Endothelial cell of umbilical vein (primary cell): ENCODE measurements at regions not wholly inside any gene's neighbourhood (a gene's known extent, or its start where the extent isn't known, plus 50 kb on each side); places are given as distances from the start of the nearest gene placed in this dataset.

Experiments
- BruUV-seq: library from RNA; stranded (reverse); fragments of 400-500 nt; replicated peaks from 2 replicates; lab custom pipeline; 2021; lab: Mats Ljungman, UMichigan
- CTCF ChIA-PET: fragments of 300-600, 350-600 bp; sonication (Branson Sonifier 250); formaldehyde crosslinking; loops from one replicate; lab custom pipeline; 2021; ENCODE audit warnings: antibody characterized with exemption, inconsistent platforms; lab: Charles Lee
- POLR2A ChIA-PET: fragments of 300-600, 350-600 bp; sonication (Branson Sonifier 250); formaldehyde crosslinking; loops from one replicate; lab custom pipeline; 2021; ENCODE audit warnings: antibody characterized with exemption, inconsistent platforms; lab: Charles Lee
- DNase-seq: peaks from one replicate; pipeline ENCODE4 v3.0.0-alpha.2; 2011; ENCODE audit warnings: low read depth, low spot score
- FAIRE-seq: peaks from 2 replicates; lab custom pipeline; 2011; peaks lifted over from hg19 to GRCh38; lab: Jason Lieb, UNC
- H2AFZ ChIP-seq: 2 replicates; pipeline ENCODE4 v1.6.0; 2012; ENCODE audit warnings: low read depth, low read length, control low read depth, inconsistent platforms
- H3K27ac ChIP-seq: 2 replicates; pipeline ENCODE4 v1.5.1; 2011; ENCODE audit warnings: low read depth, mild to moderate bottlenecking, control low read depth, low read length, moderate library complexity; ENCODE audit not compliant: insufficient read depth
- H3K27me3 ChIP-seq, 2 experiments: 2 replicates each; pipeline versions ENCODE4 v1.6.0 to v1.6.1; 2011; ENCODE audit warnings: low read length in 2 of 2, mixed read lengths in 1 of 2; ENCODE audit not compliant: control insufficient read depth in 2 of 2, insufficient read depth in 2 of 2
- H3K36me3 ChIP-seq, 2 experiments: 2 replicates in 1 of 2; 3 replicates in 1 of 2; pipeline ENCODE4 v1.5.1; 2011; ENCODE audit warnings: low read length in 2 of 2, mild to moderate bottlenecking in 1 of 2, moderate library complexity in 1 of 2; ENCODE audit not compliant: control insufficient read depth in 2 of 2, insufficient read depth in 2 of 2; ENCODE audit errors: extremely low read depth in 1 of 2
- H3K4me1 ChIP-seq: 3 replicates; pipeline ENCODE4 v1.5.1; 2011; ENCODE audit warnings: mild to moderate bottlenecking, low read length; ENCODE audit not compliant: control insufficient read depth, insufficient read depth; ENCODE audit errors: extremely low read depth
- H3K4me2 ChIP-seq: 2 replicates; pipeline ENCODE4 v1.6.1; 2011; ENCODE audit warnings: low read length, control low read depth, mixed read lengths; ENCODE audit not compliant: insufficient read depth
- H3K4me3 ChIP-seq, 3 experiments: fragments of 200-600 bp in 1 of 3; sonication (generic), shearing (Covaris generic) in 1 of 3; replicated peaks in 1 of 3; 2 replicates each; pipeline ENCODE4 v1.5.1; 2011 to 2016; ENCODE audit warnings: control low read depth in 3 of 3, low read length in 3 of 3, mild to moderate bottlenecking in 2 of 3, inconsistent platforms in 1 of 3, low read depth in 1 of 3, moderate library complexity in 1 of 3; ENCODE audit not compliant: insufficient read depth in 1 of 3
- H3K79me2 ChIP-seq: 2 replicates; pipeline ENCODE4 v1.6.0; 2012; ENCODE audit warnings: low read length, inconsistent platforms; ENCODE audit not compliant: control insufficient read depth, insufficient read depth
- H3K9ac ChIP-seq: replicated peaks from 2 replicates; pipeline ENCODE3; 2011; ENCODE audit warnings: low read length, control low read depth; ENCODE audit not compliant: insufficient read depth; ENCODE audit errors: extremely low read depth
- H3K9me1 ChIP-seq: replicated peaks from 3 replicates; pipeline ENCODE4 v1.6.0; 2011; ENCODE audit warnings: mild to moderate bottlenecking, low read length; ENCODE audit not compliant: control insufficient read depth, insufficient read depth; ENCODE audit errors: extremely low read depth
- H3K9me3 ChIP-seq: replicated peaks from 2 replicates; pipeline ENCODE4 v1.5.1; 2012; ENCODE audit warnings: low read length, inconsistent platforms; ENCODE audit not compliant: control insufficient read depth, insufficient read depth
- H4K20me1 ChIP-seq: replicated peaks from 2 replicates; pipeline ENCODE3; 2011; ENCODE audit warnings: mild to moderate bottlenecking, low read length; ENCODE audit not compliant: control insufficient read depth, insufficient read depth; ENCODE audit errors: extremely low read depth
- CTCF ChIP-seq, 2 donors: IDR thresholded peaks; 1 replicate in 1 of 2; 2 replicates in 1 of 2; pipeline ENCODE4 v1.5.1; 2011; ENCODE audit warnings: low read length in 2 of 2, mild to moderate bottlenecking in 2 of 2, moderate library complexity in 2 of 2, control low read depth in 1 of 2, inconsistent platforms in 1 of 2, low read depth in 1 of 2; ENCODE audit not compliant: insufficient read depth in 1 of 2; ENCODE audit errors: extremely low read depth in 1 of 2
- EZH2 ChIP-seq: IDR thresholded peaks from 2 replicates; pipeline ENCODE4 v1.6.1; 2012; ENCODE audit warnings: borderline replicate concordance, low read depth, mild to moderate bottlenecking, moderate library complexity, low read length, inconsistent platforms; ENCODE audit not compliant: severe bottlenecking
- FOS ChIP-seq: IDR thresholded peaks from 2 replicates; pipeline ENCODE4 v1.6.1; 2011; ENCODE audit warnings: mild to moderate bottlenecking, low read length, moderate library complexity, borderline replicate concordance; ENCODE audit not compliant: insufficient read depth
- GATA2 ChIP-seq: IDR thresholded peaks from 2 replicates; pipeline ENCODE4 v1.7.0; 2011; ENCODE audit warnings: low read depth, mild to moderate bottlenecking, moderate library complexity, mixed read lengths, low read length; ENCODE audit not compliant: insufficient read length, insufficient read depth
- JUN ChIP-seq: IDR thresholded peaks from 2 replicates; pipeline ENCODE4 v1.6.1; 2011; ENCODE audit warnings: borderline replicate concordance, low read depth; ENCODE audit not compliant: insufficient read length, insufficient read depth
- MAX ChIP-seq: IDR thresholded peaks from 2 replicates; pipeline ENCODE4 v1.6.1; 2011; ENCODE audit not compliant: insufficient read depth, insufficient read length
- MYC ChIP-seq: IDR thresholded peaks from one replicate; pipeline ENCODE4 v1.6.1; 2011; ENCODE audit warnings: mild to moderate bottlenecking, low read depth, low read length
- POLR2A ChIP-seq: IDR thresholded peaks from 2 replicates; pipeline ENCODE4 v1.6.1; 2012; ENCODE audit warnings: low read depth, mild to moderate bottlenecking, control low read depth, low read length
- POLR2AphosphoS5 ChIP-seq: IDR thresholded peaks from 2 replicates; pipeline ENCODE4 v1.6.1; 2012; ENCODE audit warnings: low read depth, mild to moderate bottlenecking, control low read depth, low read length, moderate library complexity; ENCODE audit not compliant: insufficient read depth
- dilution Hi-C: fragments of 300-500 bp; cut with MboI; formaldehyde crosslinking; loops from one replicate; pipeline ENCODE4 v1.15.0; 2019; ENCODE audit warnings: low sequenced_read_pairs; ENCODE audit not compliant: extremely low pct_ligation_motif_present
- intact Hi-C: fragments of 100-400 bp; cut with micrococcal nuclease; formaldehyde crosslinking; loops from one replicate; pipeline ENCODE4 v1.10.0; 2022

- Histone ChIP-seq H4K20me1 (no peaks in the 10 kb centered on the region), H3K4me3 (no peak overlapping the region), H3K27me3 (no peaks in the 10 kb centered on the region), H3K27ac (no peak overlapping the region), H3K79me2 (no peaks in the 10 kb centered on the region), H3K9me1 (no peaks in the 10 kb centered on the region), H3K9me3 (peaks cover 3% of the 10 kb centered on the region), H3K4me2 (no peak overlapping the region), H3K36me3 (no peaks in the 10 kb centered on the region), H2AFZ (no peak overlapping the region), H3K4me1 (no peaks in the 10 kb centered on the region), H3K9ac (no peak overlapping the region)
- no peak for DNase-seq
- TF ChIP-seq MAX = no peak
- ChIA-PET CTCF (no interaction called here), POLR2A (no interaction called here)
- no peak for FAIRE-seq
- BruUV-seq = no TSS peak
- dilution Hi-C loops (no loop called here), intact Hi-C loops (no loop called here)
Measured at GRCh38 chr19:30162718-30163117, 209.5 kb upstream of the ZNF536 start.

- dilution Hi-C loops = no loop called here
- Histone ChIP-seq H3K36me3 (no peaks in the 10 kb centered on the region), H3K4me1 (no peaks in the 10 kb centered on the region), H4K20me1 (no peaks in the 10 kb centered on the region), H3K9me3 (peaks cover 3% of the 10 kb centered on the region), H2AFZ (no peak overlapping the region), H3K4me3 (no peak overlapping the region), H3K79me2 (no peaks in the 10 kb centered on the region), H3K9me1 (no peaks in the 10 kb centered on the region), H3K4me2 (no peak overlapping the region), H3K27me3 (no peaks in the 10 kb centered on the region), H3K9ac (no peak overlapping the region), H3K27ac (no peak overlapping the region)
- CTCF ChIA-PET = no interaction called here
- intact Hi-C loops = no loop called here
- no peak for TF ChIP-seq GATA2
- no peak for TF ChIP-seq CTCF (IDR thresholded peaks at IDR 0.05; ENCODE audit: extremely low read depth in 1 of 2, insufficient read depth in 1 of 2, low read depth in 1 of 2, low read length in 2 of 2)
- no peak for TF ChIP-seq FOS
- no peak for TF ChIP-seq MYC
- TF ChIP-seq POLR2A = no peak
- no peak for TF ChIP-seq MAX
- no peak for TF ChIP-seq POLR2AphosphoS5
- no peak for TF ChIP-seq JUN
- no peak for TF ChIP-seq EZH2
- DNase-seq = no peak
- POLR2A ChIA-PET = no interaction called here
- FAIRE-seq = no peak
- BruUV-seq = no TSS peak
Measured at GRCh38 chr19:30163663-30164062, 208.5 kb upstream of the ZNF536 start.
